ENCODE measurements at regions not wholly inside any gene's neighbourhood (a gene's known extent, or its start where the extent isn't known, plus 50 kb on each side); places are given as distances from the start of the nearest gene placed in this dataset.

DNA sequence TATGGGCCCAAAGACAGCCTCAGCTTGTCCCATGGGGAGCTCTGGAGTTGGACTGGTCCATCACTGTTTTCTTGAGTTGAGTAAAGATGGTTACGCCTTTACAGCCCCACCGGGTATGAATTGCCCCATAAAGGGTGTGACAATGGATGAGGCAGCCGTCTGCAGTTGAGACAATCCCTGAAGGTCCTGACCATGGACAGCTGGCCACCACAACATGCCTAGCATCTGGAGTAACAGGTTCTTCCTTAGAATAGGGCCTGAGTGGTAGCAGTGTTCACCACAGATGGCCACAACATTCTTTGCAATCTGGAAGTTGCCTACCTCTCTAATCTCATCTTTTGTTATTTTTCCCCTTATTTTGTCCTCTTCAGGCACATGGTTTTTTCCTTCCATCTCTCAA is 51.5 kb upstream of the HS3ST2 start:
- no peaks in the 10 kb centered on the region for H3K36me3 ChIP-seq (ENCODE audit: control insufficient read depth, low read depth, low read length)
- H3K4me1 ChIP-seq (ENCODE audit: control insufficient read depth, low read depth, low read length), result peaks cover 13% of the 10 kb centered on the region
- no peaks in the 10 kb centered on the region for H3K9me3 ChIP-seq (ENCODE audit: control insufficient read depth, low read depth, low read length)
- H3K9ac ChIP-seq (ENCODE audit: low read length), result no peak overlapping the region
- no peak overlapping the region for H3K27ac ChIP-seq (ENCODE audit: low read length)
- no peak overlapping the region for H3K4me3 ChIP-seq (ENCODE audit: low read length)
- no peaks in the 10 kb centered on the region for H3K27me3 ChIP-seq (ENCODE audit: control insufficient read depth, insufficient read depth, low read length)

DNA sequence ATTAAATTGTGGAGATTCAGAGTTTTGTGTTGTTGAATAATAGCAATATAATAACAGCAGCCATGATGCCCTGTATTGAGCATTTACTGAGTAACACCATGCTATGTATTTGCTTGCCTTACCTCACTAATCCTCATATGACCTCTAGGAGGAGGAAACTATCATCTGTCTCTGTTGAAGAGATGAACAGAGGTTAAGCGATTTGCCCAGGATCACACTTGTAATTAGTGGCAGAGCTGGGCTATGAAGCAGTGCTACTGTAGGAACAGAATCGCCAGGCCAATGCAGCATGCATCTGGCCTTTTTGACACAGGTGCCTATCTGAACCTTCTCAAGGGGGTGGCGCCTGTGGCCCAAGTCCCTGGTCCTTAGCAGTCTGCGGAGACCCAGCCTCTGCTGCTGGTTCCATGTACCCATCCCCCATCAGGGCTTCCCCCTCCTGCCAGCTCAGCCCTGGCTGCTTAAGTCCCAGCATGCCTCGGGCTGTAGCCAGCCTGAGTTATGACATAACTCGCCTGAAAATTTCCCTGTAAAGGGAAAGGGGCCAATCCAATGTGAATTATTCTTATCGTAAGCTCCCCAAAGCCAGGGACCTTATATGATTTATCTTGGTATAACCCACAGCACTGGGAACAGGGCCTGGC is 50.4 kb upstream of the HS3ST2 start:
- Histone ChIP-seq H3K9me3 (ENCODE audit: control insufficient read depth, low read depth, low read length) (no peaks in the 10 kb centered on the region), H3K4me3 (ENCODE audit: low read length) (no peak overlapping the region), H3K4me1 (ENCODE audit: control insufficient read depth, low read depth, low read length) (peaks cover 13% of the 10 kb centered on the region), H3K27ac (ENCODE audit: low read length) (no peak overlapping the region), H3K9ac (ENCODE audit: low read length) (no peak overlapping the region), H3K27me3 (ENCODE audit: control insufficient read depth, insufficient read depth, low read length) (no peaks in the 10 kb centered on the region), H3K36me3 (ENCODE audit: control insufficient read depth, low read depth, low read length) (no peaks in the 10 kb centered on the region)
